Bronchial epithelial cell (primary cell): ENCODE measurements at regions not wholly inside any gene's neighbourhood (a gene's known extent, or its start where the extent isn't known, plus 50 kb on each side); places are given as distances from the start of the nearest gene placed in this dataset.
A peak's percentile ranks its signal among the peaks of the same experiment; 100 is the strongest.
"Not testable (repeated sequence)": the region's sequence is repeated elsewhere in the genome, so short reads cannot be mapped to it uniquely, and the experiment has no call there.

Experiments used
- DNase-seq: peaks from one replicate; pipeline ENCODE4 v3.0.0-alpha.2; 2010; ENCODE audit warnings: low read depth
- FAIRE-seq: peaks from 2 replicates; lab custom pipeline; 2011; peaks lifted over from hg19 to GRCh38; lab: Jason Lieb, UNC
- H3K27me3 ChIP-seq: 2 replicates; pipeline ENCODE4 v1.5.1; 2011; ENCODE audit warnings: low read length; ENCODE audit not compliant: control insufficient read depth, insufficient read depth
- H3K36me3 ChIP-seq: 2 replicates; pipeline ENCODE4 v1.5.1; 2011; ENCODE audit warnings: low read length; ENCODE audit not compliant: control insufficient read depth, insufficient read depth
- H3K4me3 ChIP-seq: 2 replicates; pipeline ENCODE4 v1.5.1; 2011; ENCODE audit warnings: mild to moderate bottlenecking, low read depth, low read length, control low read depth
- TF ChIP-seq, protein P1 (sequence below): IDR thresholded peaks from 2 replicates; pipeline ENCODE4 v1.5.1; 2011; ENCODE audit warnings: mild to moderate bottlenecking, moderate library complexity, low read length, control low read depth, inconsistent platforms; ENCODE audit not compliant: insufficient read depth, severe bottlenecking

DNA sequence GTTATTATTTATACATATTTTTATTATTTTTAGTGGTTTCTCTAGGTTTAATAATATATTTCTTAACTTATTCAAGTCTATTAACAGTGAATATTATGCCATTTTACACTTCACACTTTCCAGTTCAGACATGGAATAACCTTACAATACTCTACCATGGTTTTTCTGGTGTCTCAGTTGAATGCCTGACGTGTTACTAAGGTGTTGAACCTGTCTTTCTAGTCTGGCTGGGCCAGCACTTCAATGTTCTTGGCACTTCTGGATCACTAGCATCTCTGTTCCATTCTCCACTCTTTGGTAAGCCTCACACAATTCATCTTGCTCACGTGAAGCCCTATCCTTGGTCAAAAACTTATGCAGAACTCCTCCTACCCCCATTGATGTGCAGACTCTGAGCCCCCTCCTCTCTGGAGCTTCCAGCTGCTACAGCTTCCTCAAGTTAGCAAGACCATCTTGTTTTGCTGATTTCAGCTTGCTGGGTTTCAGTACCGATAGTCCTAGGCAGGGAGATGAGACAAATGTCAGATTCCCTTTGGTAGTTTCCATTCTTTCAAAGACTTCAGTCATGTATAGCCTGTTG, 243.1 kb downstream of the FBXO4 start:
- Histone ChIP-seq H3K27me3 (no peaks in the 10 kb centered on the region), H3K36me3 (no peaks in the 10 kb centered on the region), H3K4me3 (no peak overlapping the region)
- TF ChIP-seq, protein P1, sequence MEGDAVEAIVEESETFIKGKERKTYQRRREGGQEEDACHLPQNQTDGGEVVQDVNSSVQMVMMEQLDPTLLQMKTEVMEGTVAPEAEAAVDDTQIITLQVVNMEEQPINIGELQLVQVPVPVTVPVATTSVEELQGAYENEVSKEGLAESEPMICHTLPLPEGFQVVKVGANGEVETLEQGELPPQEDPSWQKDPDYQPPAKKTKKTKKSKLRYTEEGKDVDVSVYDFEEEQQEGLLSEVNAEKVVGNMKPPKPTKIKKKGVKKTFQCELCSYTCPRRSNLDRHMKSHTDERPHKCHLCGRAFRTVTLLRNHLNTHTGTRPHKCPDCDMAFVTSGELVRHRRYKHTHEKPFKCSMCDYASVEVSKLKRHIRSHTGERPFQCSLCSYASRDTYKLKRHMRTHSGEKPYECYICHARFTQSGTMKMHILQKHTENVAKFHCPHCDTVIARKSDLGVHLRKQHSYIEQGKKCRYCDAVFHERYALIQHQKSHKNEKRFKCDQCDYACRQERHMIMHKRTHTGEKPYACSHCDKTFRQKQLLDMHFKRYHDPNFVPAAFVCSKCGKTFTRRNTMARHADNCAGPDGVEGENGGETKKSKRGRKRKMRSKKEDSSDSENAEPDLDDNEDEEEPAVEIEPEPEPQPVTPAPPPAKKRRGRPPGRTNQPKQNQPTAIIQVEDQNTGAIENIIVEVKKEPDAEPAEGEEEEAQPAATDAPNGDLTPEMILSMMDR = no peak
- DNase-seq = peak; percentile 26
- no peak for FAIRE-seq

- not testable (repeated sequence) for FAIRE-seq, H3K27me3 ChIP-seq, DNase-seq, H3K4me3 ChIP-seq, H3K36me3 ChIP-seq
Measured at GRCh38 chr5:42176118-42176517, 247.1 kb upstream of the GHR start.

DNA sequence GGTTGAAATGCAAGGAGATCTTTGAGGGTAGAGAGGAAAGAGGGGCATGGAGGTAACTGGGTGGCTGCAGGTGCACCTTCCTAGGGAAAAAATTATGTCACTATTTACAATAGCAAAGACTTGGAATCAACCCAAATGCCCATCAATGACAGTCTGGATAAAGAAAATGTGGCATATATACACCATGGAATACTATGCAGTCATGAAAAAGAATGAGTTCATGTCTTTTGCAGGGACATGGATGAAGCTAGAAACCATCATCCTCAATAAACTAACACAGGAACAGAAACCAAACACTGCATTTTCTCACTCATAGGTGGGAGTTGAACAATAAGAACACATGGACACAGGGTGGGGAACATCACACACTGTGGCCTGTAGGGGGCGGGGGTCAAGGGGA, 243.4 kb upstream of the GHR start:
- not testable (repeated sequence) for H3K27me3 ChIP-seq, DNase-seq, H3K4me3 ChIP-seq, FAIRE-seq, H3K36me3 ChIP-seq

DNA sequence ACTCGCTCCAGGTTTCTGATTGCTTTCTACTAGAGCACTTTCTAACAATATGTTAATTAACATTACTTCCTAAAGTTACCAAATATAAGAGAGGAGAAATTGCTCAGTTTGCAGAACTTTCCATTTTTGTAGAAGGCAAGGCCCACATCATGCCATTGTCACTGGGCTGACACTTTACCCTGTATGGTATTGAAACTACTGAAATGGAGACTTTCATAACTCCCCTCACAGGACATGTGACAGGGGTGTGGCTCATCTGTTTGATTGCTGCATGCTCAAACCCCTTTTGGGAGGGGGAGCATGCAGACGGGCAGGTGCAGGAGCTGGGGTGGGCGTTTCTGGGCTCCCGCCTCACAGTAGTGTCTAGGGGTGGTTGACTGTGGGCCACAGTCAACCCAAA, 206.3 kb upstream of the GHR start:
- H3K4me3 ChIP-seq = no peak overlapping the region
- DNase-seq (no peak), FAIRE-seq (no peak)
- H3K27me3 ChIP-seq = no peaks in the 10 kb centered on the region
- H3K36me3 ChIP-seq = no peaks in the 10 kb centered on the region
- TF ChIP-seq, protein P1 = no peak

GRCh38 chr5:42217791-42218190, 205.4 kb upstream of the GHR start:
- Histone ChIP-seq H3K4me3 (no peak overlapping the region), H3K27me3 (no peaks in the 10 kb centered on the region), H3K36me3 (no peaks in the 10 kb centered on the region)
- TF ChIP-seq, protein P1 = no peak
- FAIRE-seq (no peak), DNase-seq (no peak)

DNA sequence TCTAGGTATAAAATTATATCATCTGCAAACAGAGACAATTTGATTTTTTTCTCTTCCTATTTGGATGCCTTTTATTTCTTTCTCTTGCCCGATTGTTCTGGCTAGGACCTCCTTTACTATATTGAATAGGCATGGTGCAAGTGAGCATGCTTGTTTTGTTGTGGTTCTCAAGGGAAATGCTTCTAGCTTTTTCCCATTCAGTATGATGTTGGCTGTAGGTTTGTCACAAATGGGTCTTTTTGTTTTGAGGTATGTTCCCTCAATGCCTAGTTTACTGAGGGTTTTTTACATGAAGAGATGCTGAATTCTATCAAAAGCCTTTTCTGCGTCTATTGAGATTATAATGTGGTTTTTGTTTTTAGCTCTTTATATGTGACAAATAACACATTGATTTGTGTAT, 198.2 kb upstream of the GHR start:
- TF ChIP-seq, protein P1 = no peak
- no peak overlapping the region for H3K4me3 ChIP-seq
- H3K36me3 ChIP-seq = no peaks in the 10 kb centered on the region
- no peaks in the 10 kb centered on the region for H3K27me3 ChIP-seq
- FAIRE-seq (no peak), DNase-seq (no peak)

DNA sequence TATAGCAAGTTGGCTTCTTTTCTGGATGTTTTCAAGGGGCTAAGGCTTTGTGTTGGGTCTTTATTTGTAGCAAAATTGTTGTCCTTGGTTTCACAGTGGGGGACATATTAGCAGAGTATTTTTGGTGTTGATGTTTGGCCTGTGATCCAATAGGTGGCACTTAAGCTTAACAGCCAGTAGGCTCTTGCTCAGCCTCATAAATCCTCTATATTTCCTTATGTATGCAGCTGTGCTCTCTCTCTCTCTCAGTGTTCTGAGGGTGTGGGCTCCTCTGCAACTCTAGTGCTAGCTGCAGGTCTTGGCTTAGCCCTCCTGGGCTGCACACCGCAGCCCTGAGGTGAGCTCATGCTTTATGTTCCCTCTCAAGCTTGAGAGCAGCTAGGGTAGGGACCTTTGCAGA, 195.0 kb upstream of the GHR start:
- TF ChIP-seq, protein P1 = peak; percentile 7
- FAIRE-seq (no peak), DNase-seq (peak; percentile 7)
- Histone ChIP-seq H3K36me3 (no peaks in the 10 kb centered on the region), H3K27me3 (no peaks in the 10 kb centered on the region), H3K4me3 (no peak overlapping the region)
